GM18511 (cell line): ENCODE measurements at regions not wholly inside any gene's neighbourhood (a gene's known extent, or its start where the extent isn't known, plus 50 kb on each side); places are given as distances from the start of the nearest gene placed in this dataset.
"Not testable (repeated sequence)": the region's sequence is repeated elsewhere in the genome, so short reads cannot be mapped to it uniquely, and the experiment has no call there.

Source experiments
- ATAC-seq: cut with Tn5 transposase; IDR thresholded peaks from one replicate; pipeline ENCODE4 v1.9.1; 2021; ENCODE audit warnings: mild to moderate bottlenecking, moderate library complexity; ENCODE audit not compliant: unreplicated experiment

DNA sequence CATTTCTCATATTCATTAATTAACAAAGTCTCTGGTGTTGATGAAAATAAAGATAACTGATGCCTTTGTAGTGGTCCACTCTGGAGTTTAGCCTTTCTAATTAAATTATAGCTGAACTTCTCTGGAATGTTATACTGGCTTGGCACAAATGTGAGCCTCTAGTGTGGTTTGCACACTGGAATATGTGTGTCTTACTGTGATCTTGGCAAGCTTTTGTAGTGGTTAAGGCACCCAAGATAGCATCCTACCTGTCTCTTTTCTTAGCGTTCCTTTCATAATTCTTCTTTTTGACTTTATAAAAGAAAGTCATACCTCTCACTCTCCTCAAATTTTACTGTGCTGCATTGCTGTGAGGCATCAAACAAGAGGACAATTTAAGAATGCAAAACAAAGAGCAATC lies 107.4 kb downstream of the UTRN start:
- no peak for ATAC-seq

DNA sequence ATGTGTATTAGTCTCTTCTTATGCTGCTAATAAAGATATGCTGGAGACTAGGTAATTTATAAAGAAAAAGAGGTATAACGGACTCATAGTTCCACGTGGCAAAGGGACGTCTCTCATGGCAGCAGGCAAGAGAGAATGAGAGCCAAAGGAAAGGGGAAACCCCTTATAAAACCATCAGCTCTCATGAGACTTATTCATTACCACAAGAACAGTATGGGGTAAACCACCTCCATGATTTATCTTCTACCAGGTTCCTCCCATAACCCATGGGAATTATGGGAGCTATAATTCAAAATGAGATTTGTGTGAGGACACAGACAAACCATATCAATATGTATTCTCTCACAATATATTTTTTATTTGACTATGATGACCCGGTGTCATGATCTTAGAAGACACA lies 109.1 kb downstream of the UTRN start:
- ATAC-seq: no peak

DNA sequence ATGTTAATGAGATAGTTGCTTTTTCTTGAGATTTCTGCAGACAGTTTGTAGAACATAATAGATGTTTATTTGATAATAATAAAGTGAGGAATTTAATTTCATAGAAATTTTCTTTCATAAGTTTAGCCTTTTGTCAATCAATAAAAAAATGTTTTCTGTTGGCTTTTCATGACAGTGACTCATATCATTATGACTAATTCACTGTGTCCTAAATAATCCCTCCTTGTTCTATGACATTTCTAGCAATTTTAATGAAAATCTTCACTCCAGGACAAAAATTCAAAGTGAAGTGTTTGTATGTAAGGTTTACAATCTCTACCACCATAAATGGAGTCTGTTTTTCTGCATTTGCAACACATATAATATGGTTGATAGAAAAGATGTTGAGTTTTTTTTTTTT lies 109.9 kb downstream of the UTRN start:
- no peak for ATAC-seq

DNA sequence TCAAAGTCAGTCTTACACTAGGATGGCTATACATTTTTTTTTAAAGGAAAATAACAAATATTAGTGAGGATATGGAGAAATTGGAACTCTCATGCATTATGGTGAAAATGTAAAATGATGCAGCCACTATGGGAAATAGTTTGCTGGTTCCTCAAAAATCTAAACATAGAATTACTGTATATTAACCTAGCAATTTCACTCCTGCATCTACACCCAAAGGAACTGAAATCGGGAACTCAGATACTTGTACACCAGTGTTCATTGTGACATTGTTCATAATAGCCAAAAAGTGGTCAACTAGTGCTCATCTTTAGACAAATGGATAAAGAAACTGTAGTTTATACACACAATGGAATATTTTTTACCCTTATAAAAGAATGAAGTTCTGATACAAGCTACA lies 110.7 kb downstream of the UTRN start:
- no peak for ATAC-seq

DNA sequence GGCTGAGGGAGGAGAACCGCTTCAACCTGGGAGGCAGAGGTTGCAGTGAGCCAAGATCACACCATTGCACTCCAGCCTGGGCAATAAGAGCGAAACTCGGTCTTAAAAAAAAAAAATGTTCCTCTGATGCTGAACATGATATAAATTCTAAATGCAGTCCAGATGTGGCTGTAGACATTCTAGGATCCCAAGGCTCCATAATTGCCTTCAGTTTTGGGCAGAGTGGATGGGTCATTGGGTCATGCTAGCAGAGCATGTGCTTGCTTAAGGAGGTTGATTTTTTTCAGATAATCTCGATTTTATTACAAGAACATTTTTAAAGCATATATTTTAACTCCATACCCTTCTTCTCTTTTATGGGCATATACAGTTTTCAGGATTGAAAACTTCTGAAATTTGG lies 112.0 kb downstream of the UTRN start:
- no peak for ATAC-seq

DNA sequence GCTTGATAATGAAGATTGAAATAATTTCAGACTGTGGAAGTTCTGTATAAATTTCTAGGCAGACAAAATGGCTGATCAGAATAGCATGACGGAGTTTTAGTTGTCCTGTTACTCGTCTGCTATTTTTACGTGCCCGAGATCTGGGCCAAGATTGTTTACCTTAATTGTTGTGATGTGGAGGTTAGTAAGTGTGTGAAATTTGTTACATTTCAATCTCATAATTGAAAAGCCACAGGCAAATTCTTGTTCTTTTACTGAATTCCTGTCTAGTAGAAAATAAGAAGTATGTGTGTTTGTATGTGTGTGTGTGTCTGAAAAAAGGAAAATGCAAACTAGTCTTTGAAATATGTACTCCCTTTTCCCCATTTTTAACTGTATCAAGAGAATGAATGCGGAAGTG lies 115.2 kb downstream of the UTRN start:
- no peak for ATAC-seq

DNA sequence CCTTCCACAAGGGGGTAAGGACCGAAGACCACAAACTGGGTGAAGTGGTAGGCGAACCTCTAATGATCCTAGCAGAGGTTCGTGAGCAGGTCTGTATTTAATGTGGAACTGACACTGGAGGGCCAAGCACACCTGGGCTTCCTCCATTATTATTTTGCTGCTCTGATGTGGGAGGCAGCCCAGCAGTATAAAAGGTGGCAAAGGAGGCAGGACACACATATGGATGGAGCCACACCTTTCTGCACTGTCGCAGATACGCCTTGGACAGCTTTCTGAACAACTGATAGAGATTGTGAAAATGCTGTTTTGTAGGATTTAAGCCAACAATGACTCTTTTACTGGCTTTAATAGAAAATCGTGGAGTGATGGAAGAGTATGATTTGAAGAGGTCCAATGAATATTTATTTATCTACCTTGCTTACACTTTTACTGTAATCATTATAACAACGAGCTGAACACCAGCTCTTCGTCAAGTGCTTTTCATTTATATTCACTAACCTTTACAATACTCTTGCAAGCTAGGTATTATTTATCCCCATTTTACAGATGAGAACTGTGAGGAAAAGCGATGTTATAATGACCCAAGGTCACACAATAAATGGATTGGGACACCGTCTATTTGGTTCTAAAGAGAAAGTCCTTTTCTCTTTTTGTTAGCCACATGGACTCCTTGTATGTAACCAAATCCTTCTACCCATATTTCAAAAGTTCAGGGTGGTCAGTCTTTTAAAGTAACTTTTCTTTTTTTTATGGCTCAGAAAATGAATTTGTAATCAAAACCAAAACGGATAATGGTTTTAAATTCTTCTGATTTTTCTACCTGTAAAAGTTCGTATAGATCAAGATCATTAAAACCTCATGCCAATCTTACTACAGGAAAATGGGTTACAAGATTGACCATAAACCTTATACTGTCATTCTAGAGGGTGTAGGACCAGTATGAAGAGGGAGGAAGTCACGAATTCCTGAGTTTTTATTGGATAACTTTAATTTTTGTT lies 116.9 kb downstream of the UTRN start:
- no peak for ATAC-seq

DNA sequence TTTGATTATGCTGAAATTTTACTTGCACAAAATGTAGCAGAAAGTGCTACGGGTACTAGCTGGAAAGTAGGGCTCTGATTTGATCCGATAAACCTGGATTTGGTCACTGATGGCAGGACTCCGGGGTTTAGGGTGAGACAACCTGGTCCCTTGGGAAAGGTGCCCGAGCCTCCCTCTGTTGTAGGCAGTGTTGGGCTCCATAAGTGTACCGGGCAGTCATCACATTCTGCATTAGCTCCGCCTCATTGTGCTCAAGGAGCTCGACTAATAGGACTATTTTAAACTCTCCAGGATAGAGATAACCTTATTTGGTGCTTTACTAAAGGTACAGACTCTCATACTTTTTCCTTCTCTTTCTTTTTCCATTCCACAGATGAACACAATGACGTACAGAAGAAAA lies 117.6 kb downstream of the UTRN start:
- ATAC-seq: no peak

DNA sequence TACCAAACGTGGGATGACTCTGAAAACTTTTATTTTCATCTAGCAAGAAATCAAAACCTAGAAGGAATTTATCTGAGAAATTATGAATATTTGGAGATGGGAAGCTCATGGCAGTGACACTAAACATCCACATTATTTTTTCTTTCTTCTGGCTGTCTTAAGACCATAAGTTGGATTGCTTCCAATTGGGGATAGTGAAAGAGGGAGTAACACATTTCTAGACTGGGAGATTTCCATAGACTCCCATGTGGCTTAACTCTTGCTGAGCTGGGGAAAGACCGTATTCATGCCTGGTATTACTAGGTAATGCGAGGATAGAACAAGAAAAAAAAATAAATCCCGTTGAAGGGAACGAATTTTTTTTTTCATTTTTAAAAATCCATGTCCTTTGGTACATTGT lies 120.0 kb downstream of the UTRN start:
- no peak for ATAC-seq

DNA sequence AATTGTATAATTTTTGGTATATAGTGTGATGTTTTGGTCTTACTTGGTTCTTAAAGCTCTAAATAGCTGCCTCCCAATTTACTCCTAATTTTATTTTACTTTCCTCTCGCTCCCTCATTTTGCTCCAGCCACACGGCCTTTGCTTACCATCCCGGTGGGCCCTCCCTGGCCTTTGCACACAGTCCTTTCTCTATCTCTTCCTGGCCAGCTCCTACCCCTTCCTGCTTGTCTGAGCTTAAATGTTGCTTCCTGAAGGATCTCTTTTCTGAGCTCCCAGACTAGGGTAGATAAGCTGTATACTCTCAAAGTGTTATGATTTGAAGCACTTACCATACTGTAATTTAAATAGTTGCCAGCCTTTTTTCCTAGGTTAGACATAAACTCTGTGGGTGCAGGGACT lies 121.7 kb downstream of the UTRN start:
- ATAC-seq: no peak

DNA sequence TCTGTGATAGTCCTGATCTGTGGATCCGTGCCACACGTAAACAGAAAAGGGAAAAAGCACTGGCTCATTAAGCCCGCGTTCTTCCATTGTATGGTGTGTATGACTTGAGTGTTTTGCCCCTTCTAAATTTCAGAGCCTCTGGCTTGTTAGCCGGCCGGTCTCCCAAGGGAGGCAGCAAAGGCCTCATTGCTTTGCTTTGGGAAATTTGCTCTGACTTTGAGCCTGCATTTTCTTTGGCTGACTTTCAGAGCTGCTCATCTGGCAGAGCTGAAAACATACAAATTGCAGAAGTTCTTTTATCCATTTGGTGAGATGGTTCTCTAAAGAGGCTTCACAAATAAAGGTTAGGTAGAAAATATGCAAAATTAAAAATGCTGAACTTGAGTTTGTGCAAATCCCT lies 123.0 kb downstream of the UTRN start:
- no peak for ATAC-seq

DNA sequence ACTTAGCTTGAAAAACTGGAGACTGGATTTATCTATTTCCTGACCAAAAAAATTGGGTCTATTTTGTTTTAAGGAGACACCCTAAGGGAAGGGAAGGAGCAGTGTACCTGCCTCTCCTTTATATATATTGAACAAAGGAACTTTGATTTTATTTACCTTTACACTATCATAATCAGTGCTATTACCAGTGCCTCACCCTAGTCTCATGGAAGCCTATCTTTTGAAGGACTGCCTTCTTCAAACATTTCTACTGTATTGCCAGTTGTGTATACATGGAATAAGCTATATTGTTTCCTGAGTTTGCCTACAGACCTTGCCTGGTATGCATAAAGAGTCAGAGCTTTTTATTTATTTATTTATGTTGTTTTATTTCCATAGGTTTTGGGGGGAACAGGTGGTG lies 124.9 kb downstream of the UTRN start:
- ATAC-seq: no peak

DNA sequence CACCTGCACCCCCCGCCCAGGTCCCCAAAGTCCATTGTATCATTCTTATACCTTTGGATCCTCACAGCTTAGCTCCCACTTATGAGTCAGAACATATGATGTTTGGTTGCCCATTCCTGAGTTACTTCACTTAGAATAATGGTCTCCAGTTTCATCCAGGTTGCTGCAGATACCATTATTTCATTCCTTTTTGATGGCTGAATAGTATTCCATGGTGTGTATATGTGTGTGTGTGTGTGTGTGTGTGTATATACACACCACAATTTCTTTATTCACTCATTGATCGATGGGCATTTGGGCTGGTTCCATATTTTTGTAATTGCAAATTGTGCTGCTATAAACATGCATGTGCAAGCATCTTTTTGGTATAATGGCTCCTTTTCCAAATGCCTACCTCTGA lies 125.4 kb downstream of the UTRN start:
- not testable (repeated sequence) for ATAC-seq

DNA sequence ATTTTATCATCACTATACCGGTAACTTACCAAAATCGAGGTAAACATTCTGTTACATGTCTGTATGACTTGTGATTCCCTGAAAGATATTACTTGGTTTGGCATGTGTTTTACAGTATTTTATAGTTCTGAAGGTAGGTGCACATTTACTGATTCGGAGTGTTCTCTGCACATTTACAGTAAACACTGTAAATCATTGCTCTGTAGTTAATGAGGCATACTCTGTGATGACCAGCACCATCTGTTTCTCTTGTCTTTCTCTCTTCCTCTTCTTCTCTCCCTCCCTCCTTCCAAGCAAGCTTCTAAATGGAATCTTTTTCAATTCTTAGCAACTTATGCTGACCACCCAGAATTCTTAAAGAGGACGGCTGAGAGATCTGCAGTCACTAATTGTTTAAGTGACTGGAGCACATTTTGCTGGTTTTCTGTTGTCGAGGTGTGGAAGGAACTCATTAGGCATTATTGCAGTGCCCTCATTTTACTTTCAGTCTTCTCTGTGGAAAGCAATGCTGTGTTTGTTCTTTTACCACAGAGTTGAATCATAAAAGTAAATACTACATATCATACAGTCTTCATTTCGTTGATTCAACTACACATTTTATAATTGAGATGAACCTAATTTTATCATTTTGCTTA lies 126.5 kb downstream of the UTRN start:
- no peak for ATAC-seq

DNA sequence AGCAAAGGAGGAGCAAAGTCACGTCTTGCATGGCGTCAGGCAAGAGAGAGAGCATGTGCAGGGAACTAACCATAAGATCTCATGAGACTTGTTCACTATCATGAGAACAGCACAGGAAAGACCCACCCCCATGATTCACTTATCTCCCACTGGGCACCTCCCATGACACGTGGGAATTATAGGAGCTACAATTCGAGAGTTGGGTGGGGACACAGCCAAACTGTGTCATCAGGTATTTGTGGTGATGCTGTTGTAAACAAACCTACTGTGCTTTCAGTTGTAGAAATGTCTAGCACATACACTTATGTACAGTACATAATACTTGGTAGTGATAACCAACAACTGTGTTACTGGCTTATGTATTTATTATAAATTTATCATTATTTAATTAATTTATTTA lies 128.3 kb downstream of the UTRN start:
- ATAC-seq: no peak

DNA sequence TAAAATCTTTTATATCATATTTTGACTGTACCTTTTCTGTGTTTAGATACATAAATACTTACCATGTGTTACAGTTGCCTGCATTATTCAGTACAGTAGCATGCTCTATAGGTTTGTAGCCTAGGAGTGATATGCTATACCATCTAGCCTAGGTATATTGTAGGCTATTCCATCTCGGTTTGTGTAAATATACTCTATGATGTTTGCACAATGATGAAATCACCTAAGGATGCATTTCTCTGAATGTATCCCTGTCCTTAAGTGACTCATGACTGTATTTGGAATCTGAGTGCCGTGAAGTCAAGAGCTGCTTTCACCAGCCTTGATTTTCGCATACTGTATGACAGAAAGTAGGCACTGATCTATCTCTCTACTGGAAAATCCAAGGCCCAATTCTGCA lies 129.9 kb downstream of the UTRN start:
- no peak for ATAC-seq

DNA sequence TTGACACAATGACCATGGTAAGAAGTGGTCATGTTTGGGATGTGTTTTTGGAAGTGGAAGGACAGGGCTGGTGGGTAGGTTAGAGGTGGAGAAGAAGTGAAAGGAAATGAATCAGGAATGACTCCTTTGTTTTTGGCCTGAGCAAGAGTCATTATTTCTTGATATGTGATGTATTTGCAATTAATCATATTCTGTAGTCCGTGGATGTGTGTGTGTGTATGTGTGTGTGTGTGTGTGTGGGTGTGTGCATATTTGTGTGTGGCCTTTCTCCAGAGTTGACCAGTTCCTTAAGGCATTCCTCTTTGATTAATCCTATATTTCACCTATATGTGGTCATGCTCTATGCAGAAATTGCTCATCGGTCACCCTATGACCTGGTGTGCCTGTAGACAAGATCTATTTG lies 130.7 kb downstream of the UTRN start:
- no peak for ATAC-seq

DNA sequence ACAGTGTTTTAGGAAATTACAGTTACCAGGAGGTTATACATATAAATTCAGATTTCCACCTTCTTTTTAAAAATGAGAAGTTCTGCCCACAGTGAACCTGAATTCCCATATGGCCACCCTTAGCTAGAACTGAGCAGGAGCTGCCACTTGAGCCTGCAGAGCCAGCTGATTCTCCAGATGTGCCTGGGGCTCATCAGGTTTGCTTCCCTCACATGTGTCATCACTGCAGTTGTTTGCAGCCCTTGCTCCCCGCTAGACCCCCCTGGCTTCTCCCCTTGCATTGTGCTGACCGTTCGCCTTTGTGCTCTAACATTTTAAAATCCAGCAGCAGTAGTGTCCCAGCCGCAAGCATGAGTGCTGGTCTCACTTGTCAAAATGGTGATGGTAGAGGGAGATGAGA lies 131.1 kb downstream of the UTRN start:
- ATAC-seq: no peak

DNA sequence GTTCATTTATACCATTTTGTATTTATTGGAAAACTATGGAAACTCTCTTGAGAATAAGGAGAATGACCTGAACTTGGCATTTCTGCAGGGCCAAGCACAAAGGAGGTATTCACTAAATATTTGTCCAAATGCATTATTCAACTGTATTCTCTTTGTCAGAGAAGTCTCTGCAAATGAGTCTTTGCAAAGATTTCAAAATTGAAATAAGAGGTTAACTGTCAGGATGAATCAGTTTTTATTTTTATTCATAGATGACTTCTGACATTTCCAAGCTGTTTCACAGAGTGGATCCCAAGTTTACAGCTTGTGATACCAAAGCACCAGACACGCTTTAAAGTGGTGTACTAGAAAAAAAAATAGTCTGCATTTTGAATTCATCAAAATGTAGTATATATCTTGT lies 131.6 kb downstream of the UTRN start:
- ATAC-seq: no peak

DNA sequence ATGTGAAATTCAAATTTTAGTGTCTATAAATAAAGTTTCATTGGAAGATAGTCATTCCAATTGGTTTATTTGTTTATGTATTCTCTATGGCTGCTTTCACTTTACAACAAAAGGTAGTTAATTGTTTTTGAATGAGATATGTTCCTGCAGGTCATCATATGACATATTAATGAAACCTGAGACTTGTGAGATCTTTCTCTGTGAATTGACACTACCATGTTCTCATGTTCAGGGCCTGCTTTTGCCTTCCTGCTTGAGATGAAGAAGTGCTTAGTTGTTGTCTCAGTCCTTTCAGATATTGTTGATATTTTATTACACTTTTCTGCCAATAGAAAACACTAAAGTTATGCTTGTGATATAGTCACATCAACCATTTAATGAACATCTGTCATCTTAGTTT lies 132.5 kb downstream of the UTRN start:
- ATAC-seq: no peak

DNA sequence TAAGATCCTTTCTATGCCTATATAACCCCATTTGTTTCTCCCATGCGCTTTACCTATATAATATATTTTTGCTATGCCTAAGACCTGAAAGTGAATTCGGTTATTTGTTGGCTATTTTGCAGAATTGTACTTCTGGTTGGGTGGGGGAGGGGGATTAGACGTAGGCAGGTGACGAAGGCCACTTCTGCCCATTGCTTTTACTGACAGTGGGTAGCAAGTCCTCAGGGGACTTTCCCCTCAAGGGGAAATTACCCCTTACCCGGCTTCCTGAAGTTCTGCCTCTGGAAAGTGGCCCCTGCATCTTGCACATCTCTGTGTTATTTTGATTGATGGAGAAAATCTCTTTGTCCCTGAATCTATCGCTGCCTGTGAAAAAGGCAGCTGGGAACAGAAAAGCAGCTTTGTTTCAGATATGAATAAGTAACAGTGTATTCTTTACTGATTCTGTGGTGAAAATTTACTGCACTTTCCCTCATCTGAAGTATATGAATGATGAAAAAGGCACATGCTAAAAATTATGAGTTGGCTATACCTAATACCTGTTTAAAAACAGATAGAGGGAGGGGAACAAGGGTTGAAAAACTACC lies 133.9 kb downstream of the UTRN start:
- no peak for ATAC-seq

DNA sequence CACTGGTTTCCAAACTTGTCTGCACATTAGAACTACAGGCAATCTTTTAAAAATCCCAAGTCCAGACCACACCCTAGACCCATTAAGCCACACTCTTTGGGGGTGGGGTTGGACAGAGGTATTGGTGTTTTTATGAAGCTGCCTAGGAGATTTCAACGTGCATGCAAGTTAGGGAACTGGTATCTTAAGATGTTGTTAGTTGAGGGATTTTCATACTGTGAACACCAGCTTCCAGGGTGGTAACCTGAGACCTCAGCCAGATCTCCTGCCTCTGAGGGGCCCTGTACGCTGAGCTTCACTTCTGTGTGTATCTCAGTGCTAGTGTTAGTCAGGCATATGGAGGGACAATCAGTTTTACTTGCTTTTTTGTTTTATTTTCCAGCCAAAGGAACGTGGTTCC lies 138.0 kb downstream of the UTRN start:
- no peak for ATAC-seq
